GM21360 (cell line): ENCODE measurements at regions not wholly inside any gene's neighbourhood (a gene's known extent, or its start where the extent isn't known, plus 50 kb on each side); places are given as distances from the start of the nearest gene placed in this dataset.
"Not testable (repeated sequence)": the region's sequence is repeated elsewhere in the genome, so short reads cannot be mapped to it uniquely, and the experiment has no call there.

Source experiments
- ATAC-seq: cut with Tn5 transposase; IDR thresholded peaks from one replicate; pipeline ENCODE4 v1.9.1; 2021; ENCODE audit warnings: mild to moderate bottlenecking, moderate library complexity; ENCODE audit not compliant: unreplicated experiment

DNA sequence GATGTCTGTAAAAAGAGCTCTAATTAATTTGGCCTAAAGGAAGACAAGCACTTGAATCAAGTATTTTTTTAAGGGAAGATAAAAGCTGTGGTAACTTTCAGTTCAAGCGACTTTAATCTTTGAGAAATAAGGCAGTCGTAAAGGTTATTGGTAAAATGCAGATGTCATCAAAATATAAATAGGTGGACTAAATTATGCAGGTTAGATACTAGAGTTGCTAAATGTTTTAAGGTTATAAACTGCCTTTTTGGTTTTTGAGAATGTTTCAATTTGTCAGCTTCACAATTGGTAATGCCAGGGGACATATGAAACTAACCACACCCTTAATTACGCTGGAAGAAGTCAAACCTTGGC lies 159.5 kb upstream of the OLIG3 start:
- no peak for ATAC-seq

- ATAC-seq = no peak
Observed at GRCh38 chr6:137654365-137654981, 160.3 kb upstream of the OLIG3 start.

- no peak for ATAC-seq
Observed at GRCh38 chr6:137655291-137655690, 161.1 kb upstream of the OLIG3 start.

DNA sequence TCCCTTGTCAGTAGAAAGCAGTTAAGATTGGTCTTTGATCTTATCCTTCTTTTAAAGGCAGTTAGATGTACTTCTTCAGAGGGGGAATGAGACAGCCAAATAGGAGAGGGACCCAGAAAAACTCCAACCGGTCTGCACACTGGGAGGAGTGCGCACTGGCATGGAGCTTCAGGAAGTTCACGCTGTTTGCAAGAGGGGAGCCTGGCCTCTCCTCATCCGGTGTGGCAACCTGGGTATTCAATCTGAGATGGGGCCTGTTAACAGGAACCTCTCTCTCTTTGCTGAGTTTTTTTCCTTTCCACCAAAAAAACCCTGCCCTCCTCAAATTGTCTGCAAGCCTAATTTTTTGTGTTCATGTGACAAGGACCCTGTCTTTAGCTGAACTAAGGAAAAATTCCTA lies 162.5 kb upstream of the OLIG3 start:
- ATAC-seq = no peak

- no peak for ATAC-seq
Observed at GRCh38 chr6:137657351-137657911, 163.2 kb upstream of the OLIG3 start.

GRCh38 chr6:137658287-137658686 lies 164.1 kb upstream of the OLIG3 start:
- ATAC-seq = no peak

- no peak for ATAC-seq
Observed at GRCh38 chr6:137659871-137660270, 165.7 kb upstream of the OLIG3 start.

DNA sequence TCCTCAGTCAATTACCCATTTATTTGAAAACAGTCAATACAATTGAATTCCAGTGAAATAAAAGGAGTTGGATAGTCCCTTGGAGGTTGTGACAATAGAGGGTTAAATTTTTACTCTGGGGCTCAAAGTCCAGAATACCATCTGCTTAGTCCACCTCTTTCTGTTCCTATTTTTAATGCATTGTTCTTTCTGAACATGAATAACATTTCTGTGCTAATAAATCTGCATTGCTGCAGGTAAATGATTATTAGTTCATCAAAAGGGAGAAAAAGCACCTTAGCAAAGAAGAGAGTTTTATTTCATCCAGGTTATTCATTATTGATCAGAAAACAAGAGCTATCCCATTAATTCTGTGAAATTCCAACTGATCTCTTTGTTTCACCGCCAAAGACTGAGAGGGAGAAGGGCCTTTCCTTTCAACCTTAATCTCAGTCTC lies 166.1 kb upstream of the OLIG3 start:
- no peak for ATAC-seq

DNA sequence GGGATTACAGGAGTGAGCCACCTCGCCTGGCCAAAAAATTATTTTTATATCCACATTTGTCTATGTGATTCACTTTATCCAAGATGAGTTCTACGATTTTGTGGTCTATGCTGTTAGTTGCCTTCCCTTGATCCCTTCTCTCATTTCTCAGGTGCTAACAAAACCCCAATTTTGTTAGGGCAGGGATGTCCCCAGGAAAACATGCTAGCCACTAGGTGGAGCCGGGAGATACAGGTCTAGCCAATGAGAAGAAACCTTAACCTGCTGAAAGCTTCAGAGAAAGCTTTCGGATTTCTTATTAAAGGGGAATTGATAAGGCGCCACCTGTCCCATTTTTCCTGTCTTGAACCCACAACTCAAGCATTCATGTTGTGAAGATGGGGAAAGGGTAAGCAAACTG lies 167.4 kb upstream of the OLIG3 start:
- no peak for ATAC-seq

GRCh38 chr6:137664183-137664582 lies 170.0 kb upstream of the OLIG3 start:
- no peak for ATAC-seq

- ATAC-seq = no peak
Observed at GRCh38 chr6:137665342-137665934, 171.2 kb upstream of the OLIG3 start.

DNA sequence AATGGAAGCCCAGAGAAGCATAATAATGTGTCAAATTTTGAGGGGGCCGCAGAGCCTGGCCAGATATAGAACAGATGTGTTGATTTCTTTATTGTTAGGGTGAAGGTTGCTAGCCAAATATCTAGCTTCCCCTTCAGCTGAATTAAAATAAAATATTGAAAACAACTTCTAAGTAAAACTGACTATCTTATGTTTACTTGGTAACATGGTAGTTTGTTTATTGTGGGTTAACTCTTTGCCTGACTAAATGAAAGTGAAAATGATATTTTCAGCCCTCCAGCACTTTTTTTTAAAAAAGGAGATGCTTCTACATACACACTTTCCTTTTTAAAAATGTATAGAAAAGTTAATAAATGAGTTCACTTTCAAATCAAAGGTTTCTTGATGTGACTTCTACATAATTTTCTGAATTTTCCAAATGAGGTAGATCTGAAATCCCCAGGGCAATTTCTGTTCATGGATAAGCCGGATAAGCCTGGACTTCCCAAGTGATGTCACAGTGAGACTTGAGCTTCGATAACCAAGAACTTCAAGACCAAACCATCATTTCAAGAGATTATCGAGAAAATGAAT lies 172.1 kb upstream of the OLIG3 start:
- no peak for ATAC-seq

- ATAC-seq = no peak
Observed at GRCh38 chr6:137673603-137674002, 179.4 kb upstream of the OLIG3 start.

DNA sequence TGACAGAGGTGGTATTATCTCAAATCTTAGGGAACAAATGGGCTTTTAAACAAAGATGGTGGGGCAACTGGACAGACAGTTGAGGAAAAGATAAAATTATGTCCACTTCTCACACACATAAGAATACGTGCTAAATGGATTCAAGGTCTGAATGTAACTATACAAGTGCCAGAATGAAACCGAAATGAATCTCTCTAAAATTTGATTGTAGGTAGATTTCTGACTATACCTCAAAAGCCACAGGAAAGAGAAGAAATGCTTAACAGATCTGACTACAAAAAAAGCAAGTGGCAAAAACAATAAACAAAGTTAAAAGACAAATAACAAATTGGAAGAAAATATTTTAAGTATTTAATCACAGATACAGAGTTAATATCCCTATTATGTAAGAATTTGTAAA lies 182.7 kb upstream of the OLIG3 start:
- no peak for ATAC-seq

DNA sequence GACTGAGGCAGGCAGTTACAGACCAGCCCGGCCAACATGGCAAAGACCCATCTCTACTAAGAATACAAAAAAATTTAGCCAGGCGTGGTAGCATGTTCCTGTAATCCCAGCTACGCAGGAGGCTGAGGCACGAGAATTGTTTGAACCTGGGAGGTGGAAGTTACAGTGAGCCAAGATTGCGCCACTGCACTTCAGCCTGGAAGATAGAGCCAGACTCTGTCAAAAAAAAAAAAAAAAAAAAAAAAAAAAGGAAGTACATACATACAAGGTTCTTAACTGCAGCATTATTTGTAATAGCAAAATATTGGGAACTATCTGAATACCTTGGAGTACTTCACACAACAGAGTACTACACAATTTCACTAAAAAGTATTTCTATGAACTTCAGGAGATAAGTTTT lies 183.5 kb upstream of the OLIG3 start:
- ATAC-seq = no peak

- ATAC-seq = no peak
Observed at GRCh38 chr6:137678451-137678850, 184.3 kb upstream of the OLIG3 start.

DNA sequence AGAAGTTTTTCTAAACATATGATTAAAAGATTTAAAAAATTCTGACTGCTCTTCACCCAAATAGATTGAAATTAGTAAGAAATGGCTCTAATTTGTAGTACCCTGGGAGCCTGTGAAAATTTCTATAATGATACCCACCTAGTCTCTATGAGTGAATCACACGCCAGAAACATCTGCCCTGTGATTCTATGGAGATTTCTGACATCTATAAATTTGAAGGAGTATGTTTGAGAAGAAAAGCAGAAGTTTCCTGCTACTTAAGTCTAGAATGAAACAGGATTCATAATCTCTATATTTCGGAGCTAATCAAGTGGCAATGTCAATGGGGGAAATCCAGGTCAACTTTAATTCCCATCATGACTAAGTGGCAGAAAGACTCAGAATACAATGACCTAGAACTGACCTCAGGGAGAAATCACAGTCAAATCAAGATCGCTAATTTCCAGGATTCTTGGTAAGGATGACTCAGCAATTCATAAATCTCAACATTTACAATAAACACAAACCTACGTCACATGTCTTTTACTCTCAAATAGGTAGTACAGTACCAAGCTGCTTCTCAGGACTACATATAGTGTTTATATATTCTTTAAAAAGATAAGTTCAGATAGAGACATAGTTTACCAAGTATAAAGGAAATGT lies 186.2 kb upstream of the TNFAIP3 start:
- no peak for ATAC-seq

GRCh38 chr6:137681445-137682009 lies 185.5 kb upstream of the TNFAIP3 start:
- ATAC-seq = no peak

- not testable (repeated sequence) for ATAC-seq
Observed at GRCh38 chr6:137682658-137683057, 184.4 kb upstream of the TNFAIP3 start.

GRCh38 chr6:137683916-137684315 lies 183.1 kb upstream of the TNFAIP3 start:
- ATAC-seq = no peak

GRCh38 chr6:137685798-137686375 lies 181.2 kb upstream of the TNFAIP3 start:
- no peak for ATAC-seq
